HEK293T (cell line): ENCODE measurements at regions not wholly inside any gene's neighbourhood (a gene's known extent, or its start where the extent isn't known, plus 50 kb on each side); places are given as distances from the start of the nearest gene placed in this dataset.

Experiments used
- BHLHE40 ChIP-seq: fragments of 450-650 bp; IDR thresholded peaks from 2 replicates; pipeline ENCODE4 v1.6.1; 2016; ENCODE audit warnings: mild to moderate bottlenecking, moderate library complexity, borderline replicate concordance
- CTBP1 ChIP-seq: fragments of 450-650 bp; IDR thresholded peaks from 2 replicates; pipeline ENCODE4 v1.6.1; 2016; ENCODE audit warnings: borderline replicate concordance
- FOXM1 ChIP-seq: fragments of 450-650 bp; IDR thresholded peaks from 2 replicates; pipeline ENCODE4 v1.6.1; 2017; ENCODE audit warnings: mild to moderate bottlenecking, borderline replicate concordance
- TARDBP ChIP-seq: fragments of 450-650 bp; IDR thresholded peaks from 2 replicates; pipeline ENCODE4 v1.6.1; 2016
- ZNF384 ChIP-seq: fragments of 450-650 bp; IDR thresholded peaks from 2 replicates; pipeline ENCODE4 v1.6.1; 2016

DNA sequence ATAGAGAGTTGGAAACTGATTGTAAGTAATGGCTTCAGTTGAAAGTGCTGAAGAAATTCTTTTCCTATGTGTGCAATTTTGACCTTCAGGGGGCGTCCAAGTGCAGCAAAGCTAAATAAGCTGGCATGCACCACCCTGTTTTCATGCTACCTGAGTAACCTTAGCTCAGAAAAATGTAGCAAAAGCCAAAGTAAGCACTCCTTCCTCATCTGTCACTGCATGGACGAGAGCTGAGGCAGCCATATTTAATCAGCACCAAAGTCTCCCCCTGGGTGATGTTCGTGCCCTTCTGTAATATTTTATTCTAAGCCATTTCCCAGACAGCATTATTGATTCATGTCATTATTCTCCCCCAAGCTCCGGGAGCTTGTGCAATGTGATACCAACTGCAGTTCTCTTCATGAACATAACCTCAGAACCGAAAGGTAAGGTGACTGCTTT, 123.1 kb downstream of the RPS12 start:
- TF ChIP-seq CTBP1 (no peak), BHLHE40 (no peak), FOXM1 (no peak), TARDBP (no peak), ZNF384 (no peak)
